RWPE2 (cell line): ENCODE measurements at regions not wholly inside any gene's neighbourhood (a gene's known extent, or its start where the extent isn't known, plus 50 kb on each side); places are given as distances from the start of the nearest gene placed in this dataset.

Experiments
- ATAC-seq: fragments of 200-7000 bp; cut with Tn5 transposase; 3 replicates; pipeline ENCODE4 v1.9.1; 2021; ENCODE audit warnings: low read depth
- DNase-seq: peaks from one replicate; pipeline ENCODE4 v3.0.0-alpha.2; 2020; ENCODE audit warnings: low spot score
- H3K27ac ChIP-seq: fragments of 450-650 bp; 2 replicates; pipeline ENCODE4 v1.5.1; 2017; ENCODE audit warnings: mild to moderate bottlenecking; ENCODE audit not compliant: poor library complexity, severe bottlenecking
- H3K27me3 ChIP-seq: fragments of 250-450 bp; sonication (Bioruptor Pico); 2 replicates; pipeline ENCODE4 v1.5.1; 2021; ENCODE audit warnings: mild to moderate bottlenecking, moderate library complexity; ENCODE audit not compliant: insufficient read depth, poor library complexity, severe bottlenecking
- H3K36me3 ChIP-seq: fragments of 250-450 bp; sonication (Bioruptor Pico); 2 replicates; pipeline ENCODE4 v1.5.1; 2020; ENCODE audit warnings: low read depth, mild to moderate bottlenecking, moderate library complexity
- H3K4me1 ChIP-seq: fragments of 250-450 bp; sonication (Bioruptor Pico); 2 replicates; pipeline ENCODE4 v1.5.1; 2021; ENCODE audit warnings: mild to moderate bottlenecking, moderate library complexity; ENCODE audit not compliant: insufficient read depth, poor library complexity, severe bottlenecking
- H3K4me3 ChIP-seq: fragments of 250-450 bp; sonication (Bioruptor Pico); 2 replicates; pipeline ENCODE4 v1.5.1; 2021; ENCODE audit warnings: mild to moderate bottlenecking, moderate library complexity; ENCODE audit not compliant: severe bottlenecking
- H3K9me3 ChIP-seq: fragments of 250-450 bp; sonication (Bioruptor Pico); 2 replicates; pipeline ENCODE4 v1.5.1; 2021; ENCODE audit warnings: mild to moderate bottlenecking, moderate library complexity; ENCODE audit not compliant: severe bottlenecking
- TF ChIP-seq, protein P1 (sequence below): fragments of 450-650 bp; IDR thresholded peaks from one replicate; pipeline ENCODE4 v1.5.1; 2017; ENCODE audit warnings: mild to moderate bottlenecking, moderate library complexity; ENCODE audit not compliant: poor library complexity, severe bottlenecking

- Histone ChIP-seq H3K4me3 (no peak overlapping the region), H3K27ac (no peak overlapping the region), H3K4me1 (no peaks in the 10 kb centered on the region), H3K9me3 (no peaks in the 10 kb centered on the region), H3K36me3 (no peaks in the 10 kb centered on the region), H3K27me3 (no peaks in the 10 kb centered on the region)
- no peak for ATAC-seq
- TF ChIP-seq, protein P1, sequence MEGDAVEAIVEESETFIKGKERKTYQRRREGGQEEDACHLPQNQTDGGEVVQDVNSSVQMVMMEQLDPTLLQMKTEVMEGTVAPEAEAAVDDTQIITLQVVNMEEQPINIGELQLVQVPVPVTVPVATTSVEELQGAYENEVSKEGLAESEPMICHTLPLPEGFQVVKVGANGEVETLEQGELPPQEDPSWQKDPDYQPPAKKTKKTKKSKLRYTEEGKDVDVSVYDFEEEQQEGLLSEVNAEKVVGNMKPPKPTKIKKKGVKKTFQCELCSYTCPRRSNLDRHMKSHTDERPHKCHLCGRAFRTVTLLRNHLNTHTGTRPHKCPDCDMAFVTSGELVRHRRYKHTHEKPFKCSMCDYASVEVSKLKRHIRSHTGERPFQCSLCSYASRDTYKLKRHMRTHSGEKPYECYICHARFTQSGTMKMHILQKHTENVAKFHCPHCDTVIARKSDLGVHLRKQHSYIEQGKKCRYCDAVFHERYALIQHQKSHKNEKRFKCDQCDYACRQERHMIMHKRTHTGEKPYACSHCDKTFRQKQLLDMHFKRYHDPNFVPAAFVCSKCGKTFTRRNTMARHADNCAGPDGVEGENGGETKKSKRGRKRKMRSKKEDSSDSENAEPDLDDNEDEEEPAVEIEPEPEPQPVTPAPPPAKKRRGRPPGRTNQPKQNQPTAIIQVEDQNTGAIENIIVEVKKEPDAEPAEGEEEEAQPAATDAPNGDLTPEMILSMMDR = no peak
- DNase-seq = no peak
These were observed 103.2 kb downstream of the BTBD3 start for GRCh38 chr20:12020846-12021245.

DNA sequence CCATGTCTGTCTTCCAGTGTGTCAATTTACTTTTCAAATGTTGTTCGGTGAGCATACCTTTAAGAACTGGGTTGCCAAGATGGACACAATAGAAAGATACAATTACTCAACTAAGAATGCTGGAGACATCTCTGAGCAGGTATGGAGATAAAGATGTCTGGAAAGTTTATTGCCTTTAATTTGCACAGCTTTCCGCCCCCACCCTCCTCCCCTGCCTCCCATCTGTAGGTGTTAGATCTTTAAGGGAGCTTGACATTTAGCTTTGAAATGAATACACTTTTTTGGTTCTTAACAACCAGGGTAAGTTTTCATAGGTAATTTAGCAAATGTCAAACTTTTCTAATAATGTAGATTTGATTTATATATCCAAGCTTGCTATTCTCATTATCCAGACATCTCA is 104.4 kb downstream of the BTBD3 start:
- ATAC-seq (no peak), DNase-seq (no peak)
- H3K4me3 ChIP-seq = no peak overlapping the region
- no peaks in the 10 kb centered on the region for H3K4me1 ChIP-seq
- no peaks in the 10 kb centered on the region for H3K36me3 ChIP-seq
- H3K9me3 ChIP-seq = no peaks in the 10 kb centered on the region
- TF ChIP-seq, protein P1 = no peak
- H3K27ac ChIP-seq = no peak overlapping the region
- no peaks in the 10 kb centered on the region for H3K27me3 ChIP-seq

DNA sequence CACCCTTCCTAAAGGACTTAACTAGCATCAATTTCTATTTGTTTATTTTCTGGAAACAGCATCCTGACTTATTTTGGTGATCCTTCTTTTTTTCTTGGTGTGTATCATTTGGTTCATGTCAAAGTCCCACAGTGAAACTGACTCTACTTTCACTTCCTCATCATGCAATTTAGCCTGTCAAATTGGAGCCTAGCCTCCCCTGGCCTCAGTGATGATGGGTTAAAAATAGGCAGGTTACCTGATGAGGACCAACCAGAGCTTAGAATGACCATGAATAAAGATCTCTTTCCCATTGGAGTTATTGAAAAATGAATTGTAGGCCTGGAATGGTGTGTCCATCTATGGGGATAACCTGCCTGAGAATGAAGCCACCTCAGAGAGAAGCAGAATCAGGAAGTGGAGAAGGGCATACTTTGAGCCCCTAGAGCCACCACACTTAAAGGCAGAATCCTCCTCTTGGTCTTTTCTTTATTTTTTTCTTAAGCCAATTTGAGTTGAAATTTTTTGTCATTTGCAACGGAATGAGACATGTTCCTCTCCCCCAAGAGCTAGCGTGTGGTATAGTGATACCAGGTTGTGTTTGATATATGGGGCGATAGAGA is 105.6 kb downstream of the BTBD3 start:
- H3K27ac ChIP-seq = no peak overlapping the region
- no peak overlapping the region for H3K4me3 ChIP-seq
- DNase-seq (no peak), ATAC-seq (no peak)
- no peaks in the 10 kb centered on the region for H3K36me3 ChIP-seq
- TF ChIP-seq, protein P1 = no peak
- H3K9me3 ChIP-seq = no peaks in the 10 kb centered on the region
- no peaks in the 10 kb centered on the region for H3K27me3 ChIP-seq
- H3K4me1 ChIP-seq = no peaks in the 10 kb centered on the region

DNA sequence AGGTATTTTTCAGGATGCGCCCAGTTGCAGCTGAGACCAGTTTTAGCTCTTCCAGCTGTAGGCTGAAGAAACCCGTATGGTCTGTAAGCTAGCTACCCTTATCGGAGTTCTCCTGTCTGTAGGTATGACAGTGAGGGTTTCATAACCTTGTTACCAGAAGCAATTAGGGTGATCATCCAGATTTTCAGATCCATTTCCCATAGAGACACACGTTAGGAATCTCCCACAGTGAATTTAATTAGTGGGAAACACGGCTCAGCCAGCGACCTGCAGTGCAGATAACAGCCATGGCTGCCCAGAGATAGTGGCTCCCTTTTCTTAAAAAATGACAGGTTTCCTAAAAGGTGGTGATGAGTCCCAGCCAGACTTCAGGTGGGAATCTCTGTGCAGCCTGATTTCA is 111.1 kb downstream of the BTBD3 start:
- no peaks in the 10 kb centered on the region for H3K9me3 ChIP-seq

DNA sequence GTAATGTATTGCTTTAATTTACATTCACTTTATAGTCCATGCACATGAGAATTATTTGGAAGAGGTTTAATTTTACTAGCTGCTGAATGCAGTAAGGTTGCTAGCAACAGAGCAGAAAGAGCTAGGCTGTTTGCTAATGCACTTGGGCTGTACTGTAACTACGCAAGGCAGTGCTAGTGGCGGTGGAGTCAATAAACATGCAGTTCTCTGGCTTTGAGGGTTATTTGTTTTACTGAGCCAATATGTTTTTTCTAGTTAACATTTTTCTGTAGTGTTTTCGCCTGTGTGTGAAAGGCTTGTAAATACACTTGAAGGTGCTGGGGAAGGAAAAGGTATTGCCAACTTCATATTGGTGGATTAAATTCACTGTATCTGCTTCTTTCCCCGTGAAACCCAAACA is 112.8 kb downstream of the BTBD3 start:
- no peak for ATAC-seq
- no peak for DNase-seq
- H3K27me3 ChIP-seq = no peaks in the 10 kb centered on the region
- no peaks in the 10 kb centered on the region for H3K36me3 ChIP-seq
- no peaks in the 10 kb centered on the region for H3K4me1 ChIP-seq
- no peak overlapping the region for H3K27ac ChIP-seq
- TF ChIP-seq, protein P1 = no peak
- no peak overlapping the region for H3K4me3 ChIP-seq
- H3K9me3 ChIP-seq = no peaks in the 10 kb centered on the region

More for the DNA sequence above, 111.1 kb downstream of the BTBD3 start:
- Histone ChIP-seq H3K4me1 (no peaks in the 10 kb centered on the region), H3K36me3 (no peaks in the 10 kb centered on the region), H3K27me3 (no peaks in the 10 kb centered on the region), H3K27ac (no peak overlapping the region), H3K4me3 (no peak overlapping the region)
- TF ChIP-seq, protein P1 = no peak
- DNase-seq (no peak), ATAC-seq (no peak)
